Transverse colon (tissue), 4 donors: ENCODE measurements at regions not wholly inside any gene's neighbourhood (a gene's known extent, or its start where the extent isn't known, plus 50 kb on each side); places are given as distances from the start of the nearest gene placed in this dataset.

Experiments used
- DNase-seq: peaks from one replicate; pipeline ENCODE4 v3.0.0-alpha.2; 2019
- H3K27ac ChIP-seq, 4 donors: fragments of 200-600 bp; sonication (generic); 2 replicates each; pipeline ENCODE4 v1.5.1; 2016 to 2018; ENCODE audit warnings: inconsistent platforms in 4 of 4
- H3K27me3 ChIP-seq: fragments of 200-600 bp; sonication (generic); 2 replicates; pipeline ENCODE4 v1.5.1; 2017; ENCODE audit warnings: inconsistent platforms
- H3K36me3 ChIP-seq, 4 donors: fragments of 200-600 bp; sonication (generic); 2 replicates each; pipeline ENCODE4 v1.5.1; 2017 to 2019; ENCODE audit warnings: inconsistent platforms in 4 of 4
- H3K4me1 ChIP-seq, 4 donors: fragments of 200-600 bp; sonication (generic); 2 replicates each; pipeline ENCODE4 v1.5.1; 2017 to 2020; ENCODE audit warnings: inconsistent platforms in 4 of 4
- H3K4me3 ChIP-seq, 4 donors: fragments of 200-600 bp; sonication (generic); 1 replicate in 1 of 4; 2 replicates in 3 of 4; pipeline versions ENCODE4 v1.5.1 to v1.6.1; 2017 to 2019; ENCODE audit warnings: inconsistent platforms in 4 of 4
- H3K9me3 ChIP-seq, 2 donors: fragments of 200-600 bp; sonication (generic); 2 replicates each; pipeline ENCODE4 v1.5.1; 2017 to 2019; ENCODE audit warnings: inconsistent platforms in 2 of 2
- EP300 ChIP-seq: sonication (generic); formaldehyde crosslinking; IDR thresholded peaks from one replicate; pipeline ENCODE4 v1.6.1; 2017; ENCODE audit warnings: antibody characterized with exemption, low read depth
- POLR2A ChIP-seq: fragments of 450-650 bp; IDR thresholded peaks from one replicate; pipeline ENCODE4 v1.6.1; 2016; ENCODE audit warnings: antibody characterized with exemption, mild to moderate bottlenecking, moderate library complexity
- POLR2AphosphoS5 ChIP-seq, 3 donors: sonication (generic); formaldehyde crosslinking; IDR thresholded peaks; one replicate each; pipeline ENCODE4 v1.6.1; 2016; ENCODE audit warnings: antibody characterized with exemption in 3 of 3
- WGBS, 2 donors: methylation state at CpG; one replicate each; pipeline ENCODE4 v1.1.5; 2018; ENCODE audit warnings: low coverage in 1 of 2; 5-methylcytosine and 5-hydroxymethylcytosine counted together
- in situ Hi-C, 4 donors: fragments of 200-750 bp; cut with MboI; loops; one replicate each; pipeline versions ENCODE4 v1.15.0 to v1.15.1; 2017; ENCODE audit warnings: low sequenced_read_pairs in 3 of 4, low pct_ligation_motif_present in 1 of 4, low pct_unique_long_range_greater_than_20kb in 1 of 4
- intact Hi-C: fragments of 100-400 bp; cut with DNase I; formaldehyde crosslinking; loops from one replicate; pipeline ENCODE4 v1.15.1; 2023; ENCODE audit warnings: low total_unique reads
- TF ChIP-seq, protein P1 (sequence below), 5 experiments: fragments of 200-600 bp in 3 of 5; fragments of 450-650 bp in 2 of 5; sonication (generic) in 3 of 5; IDR thresholded peaks; 1 replicate in 2 of 5; 2 replicates in 3 of 5; pipeline ENCODE4 v1.5.1; 2016 to 2017; ENCODE audit warnings: antibody characterized with exemption in 5 of 5, inconsistent platforms in 3 of 5, mild to moderate bottlenecking in 2 of 5, moderate library complexity in 1 of 5

DNA sequence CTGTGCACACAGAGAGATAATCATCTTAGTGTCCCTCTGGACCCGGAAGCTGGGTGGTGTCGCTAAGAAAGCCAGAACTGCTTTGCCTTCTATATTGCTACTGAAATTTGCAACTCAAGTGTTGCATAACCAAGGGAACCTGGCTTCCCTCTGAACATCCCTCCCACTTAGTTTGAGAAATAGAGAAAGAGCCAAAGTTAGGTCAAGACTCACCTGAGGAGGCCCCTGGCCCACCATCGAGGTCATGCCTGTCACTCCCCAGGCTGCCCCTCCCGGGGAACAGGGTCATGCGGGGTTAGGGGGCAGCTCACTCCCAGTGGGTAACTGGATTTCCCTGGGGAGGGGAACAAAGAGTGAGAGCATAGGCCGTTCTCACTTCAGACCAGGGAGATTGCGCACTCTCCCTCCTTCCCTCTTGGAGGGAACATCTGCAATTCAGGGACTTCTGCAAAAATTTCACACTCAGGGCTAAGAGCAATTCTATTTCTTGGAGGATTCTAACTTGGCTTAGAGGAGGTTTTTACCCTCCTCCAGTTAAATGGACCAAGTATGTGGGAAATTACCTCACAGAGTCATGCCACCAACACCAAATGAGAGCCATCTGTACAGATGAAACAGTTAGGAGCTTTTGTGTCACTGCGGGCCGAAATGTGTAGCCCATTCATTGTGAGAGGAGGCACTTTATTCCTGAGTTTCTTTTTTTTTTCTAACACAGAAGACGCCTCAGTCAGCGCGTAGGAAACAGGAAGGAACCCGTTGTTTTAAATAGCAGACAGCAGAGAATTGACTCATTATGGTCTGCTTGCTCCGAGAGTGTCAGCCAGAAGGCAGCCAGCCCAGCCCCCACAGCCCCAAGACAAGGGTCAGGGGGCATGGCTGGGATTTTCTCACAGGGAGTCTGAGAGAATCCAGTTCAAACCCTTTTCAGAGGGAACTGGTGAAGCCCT is 221.3 kb downstream of the ARHGAP12 start:
- in situ Hi-C loops (no loop called here), intact Hi-C loops (no loop called here)
- Histone ChIP-seq H3K27me3 (no peaks in the 10 kb centered on the region), H3K36me3 (no peaks in the 10 kb centered on the region), H3K4me1 (peaks cover 6 to 40% (median 9%) of the 10 kb centered on the region in 4 donors), H3K9me3 (peaks cover 0 to 12% of the 10 kb centered on the region in 2 donors), H3K27ac (peak overlapping the region; percentile 73 to 78 (median 77)), H3K4me3 (peak overlapping the region in 1 of 4 donors; percentile 0)
- DNase-seq = peak; percentile 40
- WGBS, 2 donors = 30 to 34% methylated on average over 8 to 14 of the region's 14 CpGs
- peak in 1 of 3 donors; percentile 32 for TF ChIP-seq POLR2AphosphoS5 (IDR thresholded peaks at IDR 0.05)
- TF ChIP-seq, protein P1, sequence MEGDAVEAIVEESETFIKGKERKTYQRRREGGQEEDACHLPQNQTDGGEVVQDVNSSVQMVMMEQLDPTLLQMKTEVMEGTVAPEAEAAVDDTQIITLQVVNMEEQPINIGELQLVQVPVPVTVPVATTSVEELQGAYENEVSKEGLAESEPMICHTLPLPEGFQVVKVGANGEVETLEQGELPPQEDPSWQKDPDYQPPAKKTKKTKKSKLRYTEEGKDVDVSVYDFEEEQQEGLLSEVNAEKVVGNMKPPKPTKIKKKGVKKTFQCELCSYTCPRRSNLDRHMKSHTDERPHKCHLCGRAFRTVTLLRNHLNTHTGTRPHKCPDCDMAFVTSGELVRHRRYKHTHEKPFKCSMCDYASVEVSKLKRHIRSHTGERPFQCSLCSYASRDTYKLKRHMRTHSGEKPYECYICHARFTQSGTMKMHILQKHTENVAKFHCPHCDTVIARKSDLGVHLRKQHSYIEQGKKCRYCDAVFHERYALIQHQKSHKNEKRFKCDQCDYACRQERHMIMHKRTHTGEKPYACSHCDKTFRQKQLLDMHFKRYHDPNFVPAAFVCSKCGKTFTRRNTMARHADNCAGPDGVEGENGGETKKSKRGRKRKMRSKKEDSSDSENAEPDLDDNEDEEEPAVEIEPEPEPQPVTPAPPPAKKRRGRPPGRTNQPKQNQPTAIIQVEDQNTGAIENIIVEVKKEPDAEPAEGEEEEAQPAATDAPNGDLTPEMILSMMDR (IDR thresholded peaks at IDR 0.05) = no peak

DNA sequence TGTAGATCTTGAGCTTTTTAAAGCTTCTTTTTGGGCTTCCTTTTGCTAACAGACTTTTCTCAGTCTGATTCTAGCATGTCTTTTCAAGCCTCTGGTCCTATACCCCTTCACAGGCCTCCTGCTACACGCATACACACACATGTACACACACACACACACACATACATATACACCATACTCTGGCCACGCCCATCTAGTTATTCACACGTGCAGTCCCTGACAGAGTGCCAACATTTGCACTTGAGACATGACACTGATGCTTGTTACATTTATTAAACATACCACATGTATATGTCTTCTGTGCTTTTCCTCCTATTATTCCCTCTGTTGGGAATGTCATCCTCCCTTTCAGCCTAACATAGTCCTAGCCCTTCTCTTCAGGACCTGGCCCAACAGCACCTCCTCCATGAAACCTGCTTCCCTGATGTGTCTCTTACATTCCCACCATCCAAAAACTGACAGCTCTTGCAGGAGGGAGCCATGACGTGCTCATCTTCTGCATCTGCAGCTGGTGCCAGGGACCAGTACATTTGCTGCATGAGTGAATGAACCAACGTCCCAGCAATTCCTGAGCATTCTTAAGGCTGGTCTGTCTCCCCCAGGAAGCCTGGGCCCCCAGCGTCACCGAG is 222.1 kb downstream of the ARHGAP12 start:
- peak overlapping the region; percentile 73 to 78 (median 77) for H3K27ac ChIP-seq
- H3K9me3 ChIP-seq = peaks cover 0 to 8% of the 10 kb centered on the region in 2 donors
- peaks cover 6 to 48% (median 9%) of the 10 kb centered on the region in 4 donors for H3K4me1 ChIP-seq
- DNase-seq = no peak
- 47 to 49% methylated on average over 5 to 7 of the region's 7 CpGs for WGBS, 2 donors
- in situ Hi-C loops (no loop called here), intact Hi-C loops (no loop called here)
- TF ChIP-seq POLR2A = no peak
- H3K4me3 ChIP-seq = peak overlapping the region in 1 of 4 donors; percentile 0
- no peaks in the 10 kb centered on the region for H3K27me3 ChIP-seq
- H3K36me3 ChIP-seq = no peaks in the 10 kb centered on the region

DNA sequence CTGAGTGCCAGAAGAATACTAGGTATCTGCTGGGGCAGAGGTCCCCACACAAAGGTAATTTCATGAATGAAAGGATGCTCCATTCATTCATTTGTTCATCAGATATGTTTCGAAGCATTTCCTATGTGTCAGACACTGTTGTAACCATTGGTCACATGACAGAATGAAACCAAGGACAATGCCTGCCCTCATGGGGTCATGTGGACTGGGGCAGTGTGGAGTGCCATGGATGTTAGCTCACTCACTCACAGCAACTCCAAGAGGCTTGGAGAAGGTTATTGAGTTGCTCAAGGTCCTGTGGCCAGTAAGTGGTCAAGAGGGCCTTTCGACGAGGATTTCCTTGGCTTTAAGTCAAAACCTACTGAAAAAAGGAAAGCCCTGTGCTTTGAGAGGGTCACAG is 223.5 kb downstream of the ARHGAP12 start:
- Histone ChIP-seq H3K36me3 (no peaks in the 10 kb centered on the region), H3K27me3 (no peaks in the 10 kb centered on the region), H3K4me3 (no peak overlapping the region), H3K9me3 (no peaks in the 10 kb centered on the region), H3K27ac (peak overlapping the region in 1 of 4 donors; percentile 77), H3K4me1 (peaks cover 6 to 61% (median 16%) of the 10 kb centered on the region in 4 donors)
- 64 to 77% methylated on average over 3 of the region's 3 CpGs for WGBS, 2 donors
- TF ChIP-seq POLR2AphosphoS5 (IDR thresholded peaks at IDR 0.05) (no peak), EP300 (no peak), POLR2A (no peak)
- TF ChIP-seq, protein P1 (IDR thresholded peaks at IDR 0.05) = no peak
- no peak for DNase-seq
- intact Hi-C loops = no loop called here
- in situ Hi-C loops = no loop called here

DNA sequence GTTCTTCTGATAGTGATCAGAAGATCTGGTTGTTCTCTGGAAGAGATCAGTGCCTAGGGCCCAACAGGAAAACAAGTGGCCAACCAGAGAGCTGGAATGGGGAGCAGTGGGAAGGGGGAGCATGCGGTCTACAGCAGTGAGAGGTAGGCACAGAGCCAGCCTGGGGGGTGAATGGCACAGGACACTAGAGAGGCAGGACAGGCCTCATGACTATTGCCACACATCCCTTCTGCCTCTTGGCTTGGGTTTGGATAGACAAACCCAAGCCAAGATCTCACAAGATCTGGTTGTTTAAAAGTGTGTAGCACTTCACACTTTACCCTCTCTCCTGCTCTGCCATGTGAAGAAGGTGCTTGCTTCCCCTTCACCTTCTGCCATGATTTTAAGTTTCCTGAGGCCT is 224.4 kb downstream of the ARHGAP12 start:
- 93% methylated on average over 1 of the region's 1 CpG; no CpG with 5 or more reads in 1 of the 2 donors for WGBS, 2 donors
- H3K4me3 ChIP-seq = no peak overlapping the region
- no peak for DNase-seq
- H3K9me3 ChIP-seq = no peaks in the 10 kb centered on the region
- H3K36me3 ChIP-seq = no peaks in the 10 kb centered on the region
- in situ Hi-C loops (no loop called here), intact Hi-C loops (no loop called here)
- H3K27me3 ChIP-seq = no peaks in the 10 kb centered on the region
- TF ChIP-seq EP300 = no peak
- no peak for TF ChIP-seq POLR2AphosphoS5 (IDR thresholded peaks at IDR 0.05)
- TF ChIP-seq, protein P1 (IDR thresholded peaks at IDR 0.05) = no peak
- no peak for TF ChIP-seq POLR2A
- peaks cover 6 to 65% (median 18%) of the 10 kb centered on the region in 4 donors for H3K4me1 ChIP-seq
- no peak overlapping the region for H3K27ac ChIP-seq
